Nephron (organoid): ENCODE measurements at regions not wholly inside any gene's neighbourhood (a gene's known extent, or its start where the extent isn't known, plus 50 kb on each side); places are given as distances from the start of the nearest gene placed in this dataset.

Experiments used
- H3K27ac Mint-ChIP-seq, 3 experiments: 2 replicates each; pipeline ENCODE4 v1.8.0; 2020; ENCODE audit warnings: mixed read lengths in 3 of 3, mild to moderate bottlenecking in 2 of 3, moderate library complexity in 1 of 3
- H3K27me3 Mint-ChIP-seq: 2 replicates; pipeline ENCODE4 v1.8.0; 2021; ENCODE audit warnings: low read depth, mild to moderate bottlenecking, moderate library complexity, mixed read lengths
- H3K36me3 Mint-ChIP-seq: 2 replicates; pipeline ENCODE4 v1.8.0; 2020; ENCODE audit warnings: low read depth, mixed read lengths
- H3K4me1 Mint-ChIP-seq: 2 replicates; pipeline ENCODE4 v1.8.0; 2020; ENCODE audit warnings: mixed read lengths
- H3K4me3 Mint-ChIP-seq, 3 experiments: 2 replicates each; pipeline ENCODE4 v1.8.0; 2020; ENCODE audit warnings: mild to moderate bottlenecking in 3 of 3, mixed read lengths in 3 of 3, moderate library complexity in 2 of 3
- H3K9me3 Mint-ChIP-seq: 2 replicates; pipeline ENCODE4 v1.8.0; 2020; ENCODE audit warnings: mixed read lengths
- CTCF ChIP-seq, 3 experiments: fragments of 200-600 bp; sonication (generic); IDR thresholded peaks; one replicate each; pipeline ENCODE4 v1.5.0; 2021; ENCODE audit warnings: antibody characterized with exemption in 3 of 3; ENCODE audit not compliant: unreplicated experiment in 3 of 3

DNA sequence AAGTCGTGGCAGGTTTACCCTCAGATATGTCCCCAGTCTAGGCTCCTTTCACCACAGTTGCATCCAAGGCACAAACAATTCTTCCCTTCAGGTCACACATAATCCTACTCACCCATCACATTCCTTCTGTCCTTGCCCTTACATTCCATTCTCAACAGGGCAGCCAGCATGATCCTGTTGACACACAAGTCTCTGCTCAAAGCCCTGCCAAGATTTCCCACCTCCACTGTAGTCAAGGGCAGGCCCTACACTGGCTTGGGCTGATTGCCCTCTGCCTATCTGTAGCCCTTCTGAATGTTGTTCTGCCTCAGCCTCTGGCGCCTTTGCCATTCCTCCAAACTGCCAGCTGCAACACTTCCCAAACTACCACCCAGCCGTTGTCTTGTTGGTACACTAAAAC is 187.9 kb upstream of the AKR1E2 start:
- Mint-ChIP-seq H3K4me1 (no peaks in the 10 kb centered on the region), H3K27me3 (no peaks in the 10 kb centered on the region), H3K9me3 (peaks cover 3% of the 10 kb centered on the region), H3K4me3 (no peak overlapping the region), H3K27ac (no peak overlapping the region), H3K36me3 (no peaks in the 10 kb centered on the region)
- no peak for TF ChIP-seq CTCF (IDR thresholded peaks at IDR 0.05; ENCODE audit: unreplicated experiment in 3 of 3)

DNA sequence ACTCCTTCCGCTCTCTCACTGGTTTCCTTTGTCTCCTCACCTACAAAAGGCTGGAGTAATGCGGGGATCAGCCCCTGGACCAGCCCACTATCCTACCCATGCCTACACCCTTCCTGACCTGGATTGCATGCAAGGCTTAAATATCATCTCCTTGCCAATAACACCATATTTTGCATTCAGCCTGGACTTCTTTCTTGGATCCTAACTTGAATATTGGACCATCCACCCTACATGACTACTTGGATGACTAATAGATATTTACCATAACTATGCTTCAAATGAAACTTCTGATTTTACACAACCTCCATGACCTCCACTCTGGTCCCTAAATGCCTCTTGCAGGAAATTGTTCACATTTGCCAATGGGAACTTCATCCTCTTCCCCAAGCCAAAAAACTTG is 188.3 kb upstream of the AKR1E2 start:
- H3K4me3 Mint-ChIP-seq = no peak overlapping the region
- H3K4me1 Mint-ChIP-seq = no peaks in the 10 kb centered on the region
- H3K27ac Mint-ChIP-seq = no peak overlapping the region
- H3K27me3 Mint-ChIP-seq = no peaks in the 10 kb centered on the region
- no peaks in the 10 kb centered on the region for H3K36me3 Mint-ChIP-seq
- no peak for TF ChIP-seq CTCF (IDR thresholded peaks at IDR 0.05; ENCODE audit: unreplicated experiment in 3 of 3)
- peaks cover 3% of the 10 kb centered on the region for H3K9me3 Mint-ChIP-seq

DNA sequence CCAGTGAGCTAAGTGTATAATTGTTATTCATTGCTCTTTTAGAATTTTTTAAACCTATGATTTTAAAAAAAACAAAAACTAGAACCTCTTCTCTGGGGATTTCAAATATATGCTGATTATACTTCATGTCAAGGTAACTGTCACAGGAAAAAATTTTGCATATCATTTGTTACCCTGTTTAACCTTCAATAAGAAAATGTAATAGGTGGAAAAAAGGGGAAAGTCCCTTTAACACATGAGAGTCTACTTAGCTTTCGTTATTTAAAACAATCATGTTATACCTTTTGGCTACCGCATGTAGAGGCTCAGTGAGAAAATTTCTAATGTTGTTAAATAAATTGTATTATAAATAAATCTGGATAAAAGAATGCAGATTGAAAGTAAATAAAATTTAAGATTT is 190.1 kb upstream of the AKR1E2 start:
- TF ChIP-seq CTCF (IDR thresholded peaks at IDR 0.05; ENCODE audit: unreplicated experiment in 3 of 3) = no peak
- Mint-ChIP-seq H3K9me3 (peaks cover 6% of the 10 kb centered on the region), H3K4me1 (no peaks in the 10 kb centered on the region), H3K27me3 (no peaks in the 10 kb centered on the region), H3K4me3 (no peak overlapping the region), H3K36me3 (no peaks in the 10 kb centered on the region), H3K27ac (no peak overlapping the region)

GRCh38 chr10:4635388-4635787 is 190.6 kb upstream of the AKR1E2 start:
- Mint-ChIP-seq H3K4me1 (no peaks in the 10 kb centered on the region), H3K36me3 (no peaks in the 10 kb centered on the region), H3K9me3 (peaks cover 6% of the 10 kb centered on the region), H3K4me3 (no peak overlapping the region), H3K27ac (no peak overlapping the region), H3K27me3 (no peaks in the 10 kb centered on the region)
- no peak for TF ChIP-seq CTCF (IDR thresholded peaks at IDR 0.05; ENCODE audit: unreplicated experiment in 3 of 3)

- H3K4me3 Mint-ChIP-seq = no peak overlapping the region
- no peaks in the 10 kb centered on the region for H3K4me1 Mint-ChIP-seq
- no peak for TF ChIP-seq CTCF (IDR thresholded peaks at IDR 0.05; ENCODE audit: unreplicated experiment in 3 of 3)
- no peaks in the 10 kb centered on the region for H3K27me3 Mint-ChIP-seq
- H3K9me3 Mint-ChIP-seq = peaks cover 6% of the 10 kb centered on the region
- no peaks in the 10 kb centered on the region for H3K36me3 Mint-ChIP-seq
- peak overlapping the region in 1 of 3 experiments; percentile 27 for H3K27ac Mint-ChIP-seq
Observed at GRCh38 chr10:4633776-4634175, 192.2 kb upstream of the AKR1E2 start.

DNA sequence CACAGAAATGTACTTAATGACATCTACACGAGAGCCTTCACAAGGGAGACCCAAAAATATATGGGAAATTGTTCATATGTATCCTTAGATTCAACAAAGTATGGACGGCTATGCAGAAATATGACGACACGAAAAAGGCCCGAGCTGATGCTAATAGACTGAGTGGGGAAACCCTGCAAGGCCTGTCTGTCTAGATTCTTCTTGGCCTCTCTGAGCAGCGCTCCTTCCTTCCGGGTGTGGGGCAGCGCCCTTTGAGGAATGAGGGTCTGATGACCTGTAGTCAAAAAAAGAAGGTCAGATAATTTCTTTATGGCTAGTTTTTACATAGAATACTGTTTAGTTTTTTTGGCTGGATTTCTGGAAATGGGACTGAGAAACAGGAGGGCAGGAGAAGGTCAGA is 192.8 kb upstream of the AKR1E2 start:
- no peaks in the 10 kb centered on the region for H3K36me3 Mint-ChIP-seq
- no peaks in the 10 kb centered on the region for H3K27me3 Mint-ChIP-seq
- no peak overlapping the region for H3K4me3 Mint-ChIP-seq
- peaks cover 6% of the 10 kb centered on the region for H3K9me3 Mint-ChIP-seq
- no peaks in the 10 kb centered on the region for H3K4me1 Mint-ChIP-seq
- peak overlapping the region in 1 of 3 experiments; percentile 27 for H3K27ac Mint-ChIP-seq
- TF ChIP-seq CTCF (IDR thresholded peaks at IDR 0.05; ENCODE audit: unreplicated experiment in 3 of 3) = no peak
